Neural crest cell (in vitro differentiated cells): ENCODE measurements at regions not wholly inside any gene's neighbourhood (a gene's known extent, or its start where the extent isn't known, plus 50 kb on each side); places are given as distances from the start of the nearest gene placed in this dataset.

Source experiments
- DNase-seq: peaks from one replicate; pipeline ENCODE4 v3.0.0; 2021; ENCODE audit warnings: low read depth, mixed read lengths, low spot score
- H3K27ac Mint-ChIP-seq: one replicate; pipeline ENCODE4 v1.8.0; 2021; ENCODE audit warnings: mild to moderate bottlenecking, mixed read lengths; ENCODE audit not compliant: unreplicated experiment
- H3K27me3 Mint-ChIP-seq: 2 replicates; pipeline ENCODE4 v1.8.0; 2021; ENCODE audit warnings: low read depth, mild to moderate bottlenecking, mixed read lengths
- H3K36me3 Mint-ChIP-seq: 2 replicates; pipeline ENCODE4 v1.8.0; 2021; ENCODE audit warnings: low read depth, mild to moderate bottlenecking, mixed read lengths
- H3K4me1 Mint-ChIP-seq: 2 replicates; pipeline ENCODE4 v1.8.0; 2021; ENCODE audit warnings: mixed read lengths
- H3K4me3 Mint-ChIP-seq: one replicate; pipeline ENCODE4 v1.8.0; 2021; ENCODE audit warnings: mild to moderate bottlenecking, mixed read lengths
- H3K9me3 Mint-ChIP-seq: 2 replicates; pipeline ENCODE4 v1.8.0; 2021; ENCODE audit warnings: mixed read lengths
- TF ChIP-seq, protein P1 (sequence below): fragments of 200-600 bp; sonication (generic); conservative IDR thresholded peaks from 2 replicates; pipeline ENCODE4 v1.5.0; 2021; ENCODE audit warnings: antibody characterized with exemption, mild to moderate bottlenecking

DNA sequence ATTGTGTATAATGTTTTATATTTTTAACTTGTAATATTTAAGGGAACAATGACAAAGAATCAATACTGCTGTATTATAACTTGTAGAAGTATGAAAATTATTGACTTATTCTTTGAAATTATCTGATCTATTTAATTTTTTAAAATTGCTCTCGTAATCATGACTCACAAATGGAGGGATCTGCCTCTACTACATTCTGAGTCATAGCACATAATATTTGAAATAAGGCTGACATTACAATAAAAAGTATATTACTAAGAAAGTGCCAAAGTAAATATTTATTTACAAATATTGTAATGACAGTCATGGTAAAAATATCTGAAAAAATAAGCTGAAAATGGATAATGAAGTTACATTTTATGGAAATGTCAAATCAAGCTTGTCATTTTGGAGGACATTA is 1144.6 kb upstream of the CDH2 start:
- peaks cover 6% of the 10 kb centered on the region for H3K9me3 Mint-ChIP-seq
- no peak overlapping the region for H3K27ac Mint-ChIP-seq
- no peak overlapping the region for H3K4me3 Mint-ChIP-seq
- TF ChIP-seq, protein P1, sequence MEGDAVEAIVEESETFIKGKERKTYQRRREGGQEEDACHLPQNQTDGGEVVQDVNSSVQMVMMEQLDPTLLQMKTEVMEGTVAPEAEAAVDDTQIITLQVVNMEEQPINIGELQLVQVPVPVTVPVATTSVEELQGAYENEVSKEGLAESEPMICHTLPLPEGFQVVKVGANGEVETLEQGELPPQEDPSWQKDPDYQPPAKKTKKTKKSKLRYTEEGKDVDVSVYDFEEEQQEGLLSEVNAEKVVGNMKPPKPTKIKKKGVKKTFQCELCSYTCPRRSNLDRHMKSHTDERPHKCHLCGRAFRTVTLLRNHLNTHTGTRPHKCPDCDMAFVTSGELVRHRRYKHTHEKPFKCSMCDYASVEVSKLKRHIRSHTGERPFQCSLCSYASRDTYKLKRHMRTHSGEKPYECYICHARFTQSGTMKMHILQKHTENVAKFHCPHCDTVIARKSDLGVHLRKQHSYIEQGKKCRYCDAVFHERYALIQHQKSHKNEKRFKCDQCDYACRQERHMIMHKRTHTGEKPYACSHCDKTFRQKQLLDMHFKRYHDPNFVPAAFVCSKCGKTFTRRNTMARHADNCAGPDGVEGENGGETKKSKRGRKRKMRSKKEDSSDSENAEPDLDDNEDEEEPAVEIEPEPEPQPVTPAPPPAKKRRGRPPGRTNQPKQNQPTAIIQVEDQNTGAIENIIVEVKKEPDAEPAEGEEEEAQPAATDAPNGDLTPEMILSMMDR, result no peak
- H3K36me3 Mint-ChIP-seq, result no peaks in the 10 kb centered on the region
- no peaks in the 10 kb centered on the region for H3K27me3 Mint-ChIP-seq
- peaks cover 12% of the 10 kb centered on the region for H3K4me1 Mint-ChIP-seq
- no peak for DNase-seq

GRCh38 chr18:29313312-29313711 is 1136.4 kb upstream of the CDH2 start:
- no peak for DNase-seq
- no peak overlapping the region for H3K27ac Mint-ChIP-seq
- no peaks in the 10 kb centered on the region for H3K36me3 Mint-ChIP-seq
- peaks cover 6% of the 10 kb centered on the region for H3K4me1 Mint-ChIP-seq
- H3K27me3 Mint-ChIP-seq, result no peaks in the 10 kb centered on the region
- H3K4me3 Mint-ChIP-seq, result no peak overlapping the region
- no peaks in the 10 kb centered on the region for H3K9me3 Mint-ChIP-seq
- TF ChIP-seq, protein P1, result no peak

DNA sequence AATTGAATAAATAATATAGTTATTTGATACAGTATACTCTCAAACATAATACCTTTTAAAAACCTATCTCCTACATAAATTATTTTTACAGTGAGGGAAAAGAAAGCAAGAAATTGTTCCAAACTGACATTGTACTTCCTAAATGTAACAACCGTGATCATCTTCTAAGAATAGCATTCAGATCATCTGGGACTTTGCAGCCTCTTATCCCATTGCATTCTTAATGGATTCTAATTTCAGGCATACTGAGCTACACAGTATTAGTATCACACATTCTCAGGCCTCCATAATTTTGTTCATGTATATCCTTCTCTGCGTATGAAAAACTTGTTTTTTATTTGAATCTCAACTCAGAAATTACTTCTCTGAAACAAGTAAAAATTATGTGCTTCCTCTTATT is 1134.7 kb upstream of the CDH2 start:
- Mint-ChIP-seq H3K27ac (no peak overlapping the region), H3K9me3 (no peaks in the 10 kb centered on the region), H3K27me3 (no peaks in the 10 kb centered on the region), H3K4me3 (no peak overlapping the region), H3K4me1 (peaks cover 6% of the 10 kb centered on the region), H3K36me3 (no peaks in the 10 kb centered on the region)
- no peak for DNase-seq
- TF ChIP-seq, protein P1, result no peak

DNA sequence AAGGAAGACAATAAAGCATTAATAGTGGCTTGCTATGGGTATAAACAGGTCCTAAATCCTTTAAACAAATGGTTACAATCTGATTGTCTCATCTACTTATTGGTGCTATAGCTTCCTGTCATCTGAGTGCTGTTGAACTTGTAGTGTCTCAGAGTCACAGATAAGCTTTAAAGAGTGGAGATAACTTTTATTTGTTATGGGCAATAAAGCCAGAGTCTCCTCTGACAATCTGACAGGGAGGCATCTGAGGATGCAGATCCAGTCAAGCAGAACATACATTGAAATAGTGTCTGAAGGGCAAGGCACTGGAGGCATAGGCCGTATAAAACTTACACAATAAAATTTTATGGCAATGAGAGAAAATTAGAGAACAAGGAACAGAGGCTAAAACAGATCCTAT is 1132.4 kb upstream of the CDH2 start:
- Mint-ChIP-seq H3K9me3 (no peaks in the 10 kb centered on the region), H3K27ac (no peak overlapping the region), H3K27me3 (no peaks in the 10 kb centered on the region), H3K4me1 (peaks cover 6% of the 10 kb centered on the region), H3K4me3 (no peak overlapping the region), H3K36me3 (no peaks in the 10 kb centered on the region)
- TF ChIP-seq, protein P1, result no peak
- DNase-seq, result no peak

- no peaks in the 10 kb centered on the region for H3K36me3 Mint-ChIP-seq
- no peak overlapping the region for H3K27ac Mint-ChIP-seq
- H3K27me3 Mint-ChIP-seq, result no peaks in the 10 kb centered on the region
- no peaks in the 10 kb centered on the region for H3K9me3 Mint-ChIP-seq
- DNase-seq, result no peak
- H3K4me1 Mint-ChIP-seq, result peaks cover 6% of the 10 kb centered on the region
- TF ChIP-seq, protein P1, result no peak
- H3K4me3 Mint-ChIP-seq, result no peak overlapping the region
Observed at GRCh38 chr18:29307982-29308381, 1131.1 kb upstream of the CDH2 start.

DNA sequence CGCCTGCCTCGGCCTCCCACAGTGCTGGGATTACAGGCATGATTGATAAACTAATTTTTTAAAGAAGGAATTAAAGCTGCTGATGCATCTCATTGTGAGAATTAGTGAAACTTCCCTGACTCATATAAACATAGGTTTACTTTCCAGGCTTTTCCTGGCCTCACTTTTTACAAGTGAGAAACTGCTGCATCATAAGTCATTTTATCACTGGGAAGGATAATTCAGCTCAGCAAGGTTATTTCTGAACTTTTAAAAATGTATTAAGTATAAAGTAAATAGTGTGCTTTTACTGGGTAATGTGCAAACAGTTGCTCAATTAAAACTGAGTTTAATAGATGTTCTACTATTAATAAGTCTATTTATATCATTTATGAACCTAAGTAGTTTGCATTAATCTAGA is 1130.3 kb upstream of the CDH2 start:
- H3K27me3 Mint-ChIP-seq, result no peaks in the 10 kb centered on the region
- DNase-seq, result no peak
- no peak overlapping the region for H3K27ac Mint-ChIP-seq
- peaks cover 6% of the 10 kb centered on the region for H3K4me1 Mint-ChIP-seq
- no peak overlapping the region for H3K4me3 Mint-ChIP-seq
- H3K36me3 Mint-ChIP-seq, result no peaks in the 10 kb centered on the region
- TF ChIP-seq, protein P1, result no peak
- no peaks in the 10 kb centered on the region for H3K9me3 Mint-ChIP-seq
